ENCODE measurements at regions not wholly inside any gene's neighbourhood (a gene's known extent, or its start where the extent isn't known, plus 50 kb on each side); places are given as distances from the start of the nearest gene placed in this dataset.
"Not testable (repeated sequence)": the region's sequence is repeated elsewhere in the genome, so short reads cannot be mapped to it uniquely, and the experiment has no call there.

GRCh38 chr5:1636981-1637638, 113.3 kb upstream of the LPCAT1 start:
- 0 out of 2 replicates have a peak, but pooled peaks cover 3% of the 10 kb centered on the region for H3K4me1 ChIP-seq (ENCODE audit: low read length)
- H3K9ac ChIP-seq (ENCODE audit: low read length): no peak overlapping the region
- H3K9me2 ChIP-seq (replicated peaks; ENCODE audit: insufficient read depth, low read length): no peaks in the 10 kb centered on the region
- no peak overlapping the region for H3K4me3 ChIP-seq (ENCODE audit: low read length)
- H2AFZ ChIP-seq (ENCODE audit: low read length): no peak overlapping the region
- no peaks in the 10 kb centered on the region for H4K20me1 ChIP-seq (ENCODE audit: insufficient read depth, low read depth, low read length)
- no peaks in the 10 kb centered on the region for H3K36me3 ChIP-seq (ENCODE audit: insufficient read depth, low read length)
- DNase-seq: peak; percentile 11
- no peaks in the 10 kb centered on the region for H3K9me3 ChIP-seq (ENCODE audit: low read length)
- no peaks in the 10 kb centered on the region for H3K27me3 ChIP-seq (ENCODE audit: low read length)
- H3K79me2 ChIP-seq (ENCODE audit: low read length): no peaks in the 10 kb centered on the region; the same call in 1 of the 2 replicates
- H3K4me2 ChIP-seq (ENCODE audit: low read depth, low read length, poor library complexity, severe bottlenecking): no peak overlapping the region
- no peak overlapping the region for H3K27ac ChIP-seq (ENCODE audit: low read length)

- H3K9me2 ChIP-seq (replicated peaks; ENCODE audit: insufficient read depth, low read length); H3K27me3 ChIP-seq (ENCODE audit: low read length); H3K27ac ChIP-seq (ENCODE audit: low read length); H3K9me3 ChIP-seq (ENCODE audit: low read length); H3K9ac ChIP-seq (ENCODE audit: low read length); H3K36me3 ChIP-seq (ENCODE audit: insufficient read depth, low read length); H3K79me2 ChIP-seq (ENCODE audit: low read length); H4K20me1 ChIP-seq (ENCODE audit: insufficient read depth, low read depth, low read length); H3K4me2 ChIP-seq (ENCODE audit: low read depth, low read length, poor library complexity, severe bottlenecking); H3K4me1 ChIP-seq (ENCODE audit: low read length); H2AFZ ChIP-seq (ENCODE audit: low read length); H3K4me3 ChIP-seq (ENCODE audit: low read length): not testable (repeated sequence)
- DNase-seq: peak; percentile 15
Observed at GRCh38 chr5:1636208-1636770, 112.5 kb upstream of the LPCAT1 start.

GRCh38 chr5:1635477-1635876, 111.7 kb upstream of the LPCAT1 start:
- H3K9me2 ChIP-seq (replicated peaks; ENCODE audit: insufficient read depth, low read length); H3K4me3 ChIP-seq (ENCODE audit: low read length); H3K27ac ChIP-seq (ENCODE audit: low read length); H3K9ac ChIP-seq (ENCODE audit: low read length); H4K20me1 ChIP-seq (ENCODE audit: insufficient read depth, low read depth, low read length); H3K4me2 ChIP-seq (ENCODE audit: low read depth, low read length, poor library complexity, severe bottlenecking); H3K9me3 ChIP-seq (ENCODE audit: low read length); H3K36me3 ChIP-seq (ENCODE audit: insufficient read depth, low read length); H3K27me3 ChIP-seq (ENCODE audit: low read length); H2AFZ ChIP-seq (ENCODE audit: low read length); H3K4me1 ChIP-seq (ENCODE audit: low read length); H3K79me2 ChIP-seq (ENCODE audit: low read length): not testable (repeated sequence)
- DNase-seq: peak; percentile 6

- no peaks in the 10 kb centered on the region for H3K9me3 ChIP-seq (ENCODE audit: low read length)
- peaks cover 5% of the 10 kb centered on the region; the same call in 1 of the 2 replicates for H3K79me2 ChIP-seq (ENCODE audit: low read length)
- peak overlapping the region; percentile 96 for H3K4me3 ChIP-seq (ENCODE audit: low read length)
- no peaks in the 10 kb centered on the region for H4K20me1 ChIP-seq (ENCODE audit: insufficient read depth, low read depth, low read length)
- peak overlapping the region; percentile 95 for H3K9ac ChIP-seq (ENCODE audit: low read length)
- H3K4me2 ChIP-seq (ENCODE audit: low read depth, low read length, poor library complexity, severe bottlenecking): peak overlapping the region; percentile 92
- no peak overlapping the region for H3K27ac ChIP-seq (ENCODE audit: low read length)
- no peaks in the 10 kb centered on the region for H3K27me3 ChIP-seq (ENCODE audit: low read length)
- no peaks in the 10 kb centered on the region for H3K9me2 ChIP-seq (replicated peaks; ENCODE audit: insufficient read depth, low read length)
- no peaks in the 10 kb centered on the region for H3K36me3 ChIP-seq (ENCODE audit: insufficient read depth, low read length)
- H3K4me1 ChIP-seq (ENCODE audit: low read length): 0 out of 2 replicates have a peak, but pooled peaks cover 3% of the 10 kb centered on the region
- DNase-seq: no peak
- H2AFZ ChIP-seq (ENCODE audit: low read length): peak overlapping the region; percentile 100
Observed at GRCh38 chr5:1634337-1634661, 110.5 kb upstream of the LPCAT1 start.

GRCh38 chr5:1633605-1634336, 110.0 kb upstream of the LPCAT1 start:
- no peaks in the 10 kb centered on the region for H4K20me1 ChIP-seq (ENCODE audit: insufficient read depth, low read depth, low read length)
- H3K4me1 ChIP-seq (ENCODE audit: low read length): 0 out of 2 replicates have a peak, but pooled peaks cover 3% of the 10 kb centered on the region
- peak overlapping the region; percentile 100 for H2AFZ ChIP-seq (ENCODE audit: low read length)
- H3K27ac ChIP-seq (ENCODE audit: low read length): no peak overlapping the region
- peak overlapping the region; percentile 95 for H3K9ac ChIP-seq (ENCODE audit: low read length)
- no peaks in the 10 kb centered on the region for H3K36me3 ChIP-seq (ENCODE audit: insufficient read depth, low read length)
- H3K9me2 ChIP-seq (replicated peaks; ENCODE audit: insufficient read depth, low read length): no peaks in the 10 kb centered on the region
- H3K27me3 ChIP-seq (ENCODE audit: low read length): no peaks in the 10 kb centered on the region
- peak overlapping the region; percentile 92 for H3K4me2 ChIP-seq (ENCODE audit: low read depth, low read length, poor library complexity, severe bottlenecking)
- H3K79me2 ChIP-seq (ENCODE audit: low read length): peaks cover 5% of the 10 kb centered on the region; the same call in 1 of the 2 replicates
- peak overlapping the region; percentile 96 for H3K4me3 ChIP-seq (ENCODE audit: low read length)
- peak; percentile 95 for DNase-seq
- no peaks in the 10 kb centered on the region for H3K9me3 ChIP-seq (ENCODE audit: low read length)

- H3K9me3 ChIP-seq (ENCODE audit: low read length); H3K27ac ChIP-seq (ENCODE audit: low read length); H3K9ac ChIP-seq (ENCODE audit: low read length); H3K9me2 ChIP-seq (replicated peaks; ENCODE audit: insufficient read depth, low read length); H2AFZ ChIP-seq (ENCODE audit: low read length); H3K79me2 ChIP-seq (ENCODE audit: low read length); H3K4me2 ChIP-seq (ENCODE audit: low read depth, low read length, poor library complexity, severe bottlenecking); H3K27me3 ChIP-seq (ENCODE audit: low read length); H3K36me3 ChIP-seq (ENCODE audit: insufficient read depth, low read length); H4K20me1 ChIP-seq (ENCODE audit: insufficient read depth, low read depth, low read length); H3K4me3 ChIP-seq (ENCODE audit: low read length); H3K4me1 ChIP-seq (ENCODE audit: low read length): not testable (repeated sequence)
- peak; percentile 14 for DNase-seq
Observed at GRCh38 chr5:1631004-1631403, 107.2 kb upstream of the LPCAT1 start.

GRCh38 chr5:1626397-1626796, 102.6 kb upstream of the LPCAT1 start:
- not testable (repeated sequence) for H3K79me2 ChIP-seq (ENCODE audit: low read length); H3K4me3 ChIP-seq (ENCODE audit: low read length); H3K27me3 ChIP-seq (ENCODE audit: low read length); H3K27ac ChIP-seq (ENCODE audit: low read length); DNase-seq; H4K20me1 ChIP-seq (ENCODE audit: insufficient read depth, low read depth, low read length); H2AFZ ChIP-seq (ENCODE audit: low read length); H3K9me3 ChIP-seq (ENCODE audit: low read length); H3K36me3 ChIP-seq (ENCODE audit: insufficient read depth, low read length); H3K9ac ChIP-seq (ENCODE audit: low read length); H3K9me2 ChIP-seq (replicated peaks; ENCODE audit: insufficient read depth, low read length); H3K4me1 ChIP-seq (ENCODE audit: low read length); H3K4me2 ChIP-seq (ENCODE audit: low read depth, low read length, poor library complexity, severe bottlenecking)

GRCh38 chr5:1619531-1619930, 95.8 kb upstream of the LPCAT1 start:
- H3K79me2 ChIP-seq (ENCODE audit: low read length); H4K20me1 ChIP-seq (ENCODE audit: insufficient read depth, low read depth, low read length); H3K27me3 ChIP-seq (ENCODE audit: low read length): not testable (repeated sequence)

More at GRCh38 chr5:1619531-1619930, 95.8 kb upstream of the LPCAT1 start:
- not testable (repeated sequence) for H3K4me2 ChIP-seq (ENCODE audit: low read depth, low read length, poor library complexity, severe bottlenecking); H3K27ac ChIP-seq (ENCODE audit: low read length); H3K4me3 ChIP-seq (ENCODE audit: low read length); H3K9ac ChIP-seq (ENCODE audit: low read length); H3K9me3 ChIP-seq (ENCODE audit: low read length); H3K4me1 ChIP-seq (ENCODE audit: low read length); H3K9me2 ChIP-seq (replicated peaks; ENCODE audit: insufficient read depth, low read length); H3K36me3 ChIP-seq (ENCODE audit: insufficient read depth, low read length); DNase-seq; H2AFZ ChIP-seq (ENCODE audit: low read length)

Data from Karpas-422 (cell line).